HCT116 (cell line): ENCODE measurements at regions not wholly inside any gene's neighbourhood (a gene's known extent, or its start where the extent isn't known, plus 50 kb on each side); places are given as distances from the start of the nearest gene placed in this dataset.

Experiments
- ATAC-seq: fragments of 200-7000 bp; cut with Tn5 transposase; 2 replicates; pipeline ENCODE4 v1.9.1; 2020; ENCODE audit warnings: mild to moderate bottlenecking, moderate library complexity
- BruUV-seq: library from RNA; stranded (reverse); fragments of 400-500 nt; replicated peaks from 2 replicates; lab custom pipeline; 2021; lab: Mats Ljungman, UMichigan
- CTCF ChIA-PET: fragments of 300-600 bp; sonication (Branson Sonifier 250); formaldehyde crosslinking; loops from one replicate; lab custom pipeline; 2021; ENCODE audit warnings: antibody characterized with exemption; lab: Charles Lee
- POLR2A ChIA-PET: fragments of 300-600, 350-600 bp; sonication (Branson Sonifier 250); formaldehyde crosslinking; loops from one replicate; lab custom pipeline; 2021; ENCODE audit warnings: antibody characterized with exemption; lab: Charles Lee
- RAD21 ChIA-PET, 2 experiments: fragments of 300-600 bp; sonication (Branson Sonifier 250); formaldehyde crosslinking; loops; one replicate each; lab custom pipeline; 2023; ENCODE audit warnings: low total read pairs in 2 of 2; ENCODE audit not compliant: uncharacterized antibody in 2 of 2, unreplicated experiment in 2 of 2, low non-redundant PET in 1 of 2; lab: Charles Lee
- DNase-seq: peaks from one replicate; pipeline ENCODE4 v3.0.0-alpha.2; 2010; ENCODE audit warnings: low read depth, low spot score
- H2AFZ ChIP-seq: fragments of 200-600 bp; shearing (Covaris generic), sonication (generic); 2 replicates; pipeline ENCODE4 v1.6.1; 2017; ENCODE audit warnings: low read depth, mixed run types, mixed read lengths, antibody characterized with exemption, low read length; ENCODE audit not compliant: poor library complexity, severe bottlenecking
- H3K27ac ChIP-seq: 2 replicates; pipeline ENCODE4 v1.5.1; 2012; ENCODE audit warnings: low read depth, low read length
- H3K27me3 ChIP-seq: fragments of 200-600 bp; sonication (generic); 2 replicates; pipeline ENCODE4 v1.6.1; 2016; ENCODE audit warnings: mixed run types, low read length, mixed read lengths; ENCODE audit not compliant: insufficient read depth
- H3K36me3 ChIP-seq, 2 experiments: fragments of 200-500 bp in 1 of 2; fragments of 200-600 bp in 1 of 2; sonication (Bioruptor generic) in 1 of 2; sonication (generic) in 1 of 2; 2 replicates each; pipeline versions ENCODE4 v1.5.1 to v1.6.1; 2014 to 2016; ENCODE audit warnings: low read length in 2 of 2, inconsistent platforms in 1 of 2, mixed read lengths in 1 of 2, mixed run types in 1 of 2; ENCODE audit not compliant: insufficient read depth in 2 of 2, control insufficient read depth in 1 of 2
- H3K4me1 ChIP-seq, 2 experiments: fragments of 200-600 bp in 1 of 2; sonication (generic) in 1 of 2; 2 replicates each; pipeline versions ENCODE4 v1.5.1 to v1.6.1; 2012 to 2017; ENCODE audit warnings: low read length in 2 of 2, inconsistent platforms in 1 of 2, mild to moderate bottlenecking in 1 of 2, mixed read lengths in 1 of 2, mixed run types in 1 of 2, moderate library complexity in 1 of 2; ENCODE audit not compliant: insufficient read depth in 2 of 2, control insufficient read depth in 1 of 2
- H3K4me2 ChIP-seq: fragments of 200-600 bp; sonication (generic); 2 replicates; pipeline ENCODE4 v1.6.1; 2017; ENCODE audit warnings: mixed run types, low read length, mixed read lengths
- H3K4me3 ChIP-seq, 2 experiments: fragments of 200-600 bp in 1 of 2; sonication (generic) in 1 of 2; replicated peaks in 1 of 2; 2 replicates each; pipeline ENCODE4 v1.5.1; 2011 to 2016; ENCODE audit warnings: low read length in 2 of 2, control low read depth in 1 of 2, low read depth in 1 of 2, mild to moderate bottlenecking in 1 of 2, mixed read lengths in 1 of 2, mixed run types in 1 of 2
- H3K79me2 ChIP-seq: fragments of 200-600 bp; sonication (generic); 2 replicates; pipeline ENCODE4 v1.6.1; 2017; ENCODE audit warnings: mild to moderate bottlenecking, mixed run types, low read length, moderate library complexity, mixed read lengths; ENCODE audit not compliant: insufficient read depth
- H3K9ac ChIP-seq: fragments of 200-600 bp; sonication (generic); 2 replicates; pipeline ENCODE4 v1.6.1; 2016; ENCODE audit warnings: low read length, mixed read lengths
- H3K9me2 ChIP-seq: fragments of 200-600 bp; sonication (generic), shearing (Covaris generic); 2 replicates; pipeline ENCODE4 v1.6.1; 2017; ENCODE audit warnings: mixed run types, mild to moderate bottlenecking, moderate library complexity; ENCODE audit not compliant: insufficient read depth
- H3K9me3 ChIP-seq, 2 experiments: fragments of 200-500 bp in 1 of 2; fragments of 200-600 bp in 1 of 2; sonication (Bioruptor generic) in 1 of 2; sonication (generic) in 1 of 2; 2 replicates each; pipeline ENCODE4 v1.6.1; 2014 to 2017; ENCODE audit warnings: low read length in 2 of 2, mixed read lengths in 2 of 2, inconsistent platforms in 1 of 2, low read depth in 1 of 2, mild to moderate bottlenecking in 1 of 2, mixed run types in 1 of 2, moderate library complexity in 1 of 2; ENCODE audit not compliant: control insufficient read depth in 1 of 2, insufficient read depth in 1 of 2
- H4K20me1 ChIP-seq: fragments of 200-600 bp; sonication (generic), shearing (Covaris generic); 2 replicates; pipeline ENCODE4 v1.6.1; 2017; ENCODE audit warnings: mixed run types, mild to moderate bottlenecking, moderate library complexity; ENCODE audit not compliant: insufficient read depth
- EZH2phosphoT487 ChIP-seq: fragments of 200-600 bp; IDR thresholded peaks from 2 replicates; pipeline ENCODE4 v1.6.1; 2018; ENCODE audit warnings: antibody characterized with exemption, borderline replicate concordance
- FOSL1 ChIP-seq: IDR thresholded peaks from 2 replicates; pipeline ENCODE4 v1.6.1; 2012; ENCODE audit warnings: low read depth
- POLR2AphosphoS5 ChIP-seq: IDR thresholded peaks from 2 replicates; pipeline ENCODE4 v1.6.1; 2011; ENCODE audit warnings: mild to moderate bottlenecking, low read depth, low read length, moderate library complexity
- TCF7L2 ChIP-seq: IDR thresholded peaks from 2 replicates; pipeline ENCODE4 v1.7.0; 2011; ENCODE audit warnings: borderline replicate concordance, inconsistent platforms; ENCODE audit not compliant: insufficient read depth, insufficient read length; ENCODE audit errors: extremely low read depth
- YY1 ChIP-seq: IDR thresholded peaks from 2 replicates; pipeline ENCODE4 v1.6.1; 2011; ENCODE audit warnings: low read length, low read depth, moderate library complexity, mild to moderate bottlenecking; ENCODE audit not compliant: insufficient replicate concordance; ENCODE audit errors: extremely low read depth
- ZFX ChIP-seq: fragments of 450-650 bp; IDR thresholded peaks from 2 replicates; pipeline ENCODE4 v1.6.1; 2017
- ZNF274 ChIP-seq: fragments of 200-500 bp; sonication (Bioruptor generic); IDR thresholded peaks from 2 replicates; pipeline ENCODE4 v1.6.1; 2014; ENCODE audit warnings: mild to moderate bottlenecking, low read depth, low read length, inconsistent platforms
- intact Hi-C: fragments of 100-400 bp; cut with micrococcal nuclease; formaldehyde crosslinking; loops from 2 replicates; pipeline ENCODE4 v1.10.0; 2022
- TF ChIP-seq, protein P1 (sequence below): IDR thresholded peaks from 2 replicates; pipeline ENCODE4 v1.6.1; 2012
- TF ChIP-seq, protein P2 (sequence below): IDR thresholded peaks from 2 replicates; pipeline ENCODE4 v1.6.1; 2012; ENCODE audit warnings: low read depth

DNA sequence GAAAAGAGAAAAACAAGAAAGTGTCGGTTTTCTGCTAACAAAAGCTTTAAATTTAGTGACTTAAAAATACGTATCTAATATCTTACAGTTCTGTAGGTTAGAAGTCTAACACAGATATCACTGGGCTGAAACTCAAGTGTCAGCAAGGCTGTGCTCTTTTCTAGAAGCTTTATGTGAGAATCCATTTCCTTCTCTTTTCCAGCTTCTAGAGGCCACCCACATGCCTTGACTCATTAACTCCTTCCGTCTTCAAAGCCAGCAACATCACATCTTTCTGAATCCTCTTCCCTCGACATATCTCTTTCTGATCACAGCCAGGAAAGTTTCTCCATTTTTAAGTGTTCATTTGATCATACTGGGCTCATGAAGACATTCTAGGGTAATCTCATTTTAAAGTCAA, 262.0 kb downstream of the MAFB start:
- intact Hi-C loops, result no loop called here
- Histone ChIP-seq H3K4me3 (no peak overlapping the region), H3K27me3 (0 out of 2 replicates have a peak, but pooled peaks cover 2% of the 10 kb centered on the region), H3K4me2 (no peak overlapping the region), H3K79me2 (no peaks in the 10 kb centered on the region), H3K9me2 (no peaks in the 10 kb centered on the region), H4K20me1 (no peaks in the 10 kb centered on the region)
- RAD21 ChIA-PET, result no interaction called here
- POLR2A ChIA-PET, result no interaction called here
- CTCF ChIA-PET, result no interaction called here
- no peak for TF ChIP-seq TCF7L2
- TF ChIP-seq YY1, result no peak
- no peak for TF ChIP-seq ZFX
- no peak for TF ChIP-seq ZNF274
- no peak for TF ChIP-seq POLR2AphosphoS5
- TF ChIP-seq, protein P1, sequence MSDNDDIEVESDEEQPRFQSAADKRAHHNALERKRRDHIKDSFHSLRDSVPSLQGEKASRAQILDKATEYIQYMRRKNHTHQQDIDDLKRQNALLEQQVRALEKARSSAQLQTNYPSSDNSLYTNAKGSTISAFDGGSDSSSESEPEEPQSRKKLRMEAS, result no peak
- TF ChIP-seq EZH2phosphoT487, result no peak
- TF ChIP-seq, protein P2, sequence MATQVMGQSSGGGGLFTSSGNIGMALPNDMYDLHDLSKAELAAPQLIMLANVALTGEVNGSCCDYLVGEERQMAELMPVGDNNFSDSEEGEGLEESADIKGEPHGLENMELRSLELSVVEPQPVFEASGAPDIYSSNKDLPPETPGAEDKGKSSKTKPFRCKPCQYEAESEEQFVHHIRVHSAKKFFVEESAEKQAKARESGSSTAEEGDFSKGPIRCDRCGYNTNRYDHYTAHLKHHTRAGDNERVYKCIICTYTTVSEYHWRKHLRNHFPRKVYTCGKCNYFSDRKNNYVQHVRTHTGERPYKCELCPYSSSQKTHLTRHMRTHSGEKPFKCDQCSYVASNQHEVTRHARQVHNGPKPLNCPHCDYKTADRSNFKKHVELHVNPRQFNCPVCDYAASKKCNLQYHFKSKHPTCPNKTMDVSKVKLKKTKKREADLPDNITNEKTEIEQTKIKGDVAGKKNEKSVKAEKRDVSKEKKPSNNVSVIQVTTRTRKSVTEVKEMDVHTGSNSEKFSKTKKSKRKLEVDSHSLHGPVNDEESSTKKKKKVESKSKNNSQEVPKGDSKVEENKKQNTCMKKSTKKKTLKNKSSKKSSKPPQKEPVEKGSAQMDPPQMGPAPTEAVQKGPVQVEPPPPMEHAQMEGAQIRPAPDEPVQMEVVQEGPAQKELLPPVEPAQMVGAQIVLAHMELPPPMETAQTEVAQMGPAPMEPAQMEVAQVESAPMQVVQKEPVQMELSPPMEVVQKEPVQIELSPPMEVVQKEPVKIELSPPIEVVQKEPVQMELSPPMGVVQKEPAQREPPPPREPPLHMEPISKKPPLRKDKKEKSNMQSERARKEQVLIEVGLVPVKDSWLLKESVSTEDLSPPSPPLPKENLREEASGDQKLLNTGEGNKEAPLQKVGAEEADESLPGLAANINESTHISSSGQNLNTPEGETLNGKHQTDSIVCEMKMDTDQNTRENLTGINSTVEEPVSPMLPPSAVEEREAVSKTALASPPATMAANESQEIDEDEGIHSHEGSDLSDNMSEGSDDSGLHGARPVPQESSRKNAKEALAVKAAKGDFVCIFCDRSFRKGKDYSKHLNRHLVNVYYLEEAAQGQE, result no peak
- TF ChIP-seq FOSL1, result no peak
- TF ChIP-seq, all 23 proteins: peak for 0
- DNase-seq, result no peak
- Histone ChIP-seq H3K4me1 (peaks cover 0 to 5% of the 10 kb centered on the region in 2 experiments; a peak in 1 of 4 replicates), H2AFZ (no peak overlapping the region), H3K27ac (no peak overlapping the region), H3K9ac (no peak overlapping the region), H3K36me3 (no peaks in the 10 kb centered on the region), H3K9me3 (no peaks in the 10 kb centered on the region)
- no peak for ATAC-seq
- no TSS peak for BruUV-seq
